Neuron (in vitro differentiated cells): ENCODE measurements at regions not wholly inside any gene's neighbourhood (a gene's known extent, or its start where the extent isn't known, plus 50 kb on each side); places are given as distances from the start of the nearest gene placed in this dataset.
A peak's percentile ranks its signal among the peaks of the same experiment; 100 is the strongest.

Experiments used
- H2AFZ ChIP-seq: one replicate; pipeline ENCODE4 v1.6.1; 2013; ENCODE audit warnings: low read depth, mild to moderate bottlenecking, inconsistent platforms, low read length, moderate library complexity
- H3K27me3 ChIP-seq: one replicate; pipeline ENCODE4 v1.6.1; 2013; ENCODE audit warnings: low read length; ENCODE audit not compliant: insufficient read depth
- H3K36me3 ChIP-seq: one replicate; pipeline ENCODE4 v1.6.1; 2013; ENCODE audit warnings: low read length; ENCODE audit not compliant: insufficient read depth
- H3K4me1 ChIP-seq: one replicate; pipeline ENCODE4 v1.6.1; 2013; ENCODE audit warnings: low read length; ENCODE audit not compliant: insufficient read depth
- H3K4me3 ChIP-seq: 2 replicates; pipeline ENCODE4 v1.5.1; 2013; ENCODE audit warnings: mild to moderate bottlenecking, low read length, moderate library complexity
- H3K9me3 ChIP-seq: one replicate; pipeline ENCODE4 v1.6.1; 2013; ENCODE audit warnings: low read length

DNA sequence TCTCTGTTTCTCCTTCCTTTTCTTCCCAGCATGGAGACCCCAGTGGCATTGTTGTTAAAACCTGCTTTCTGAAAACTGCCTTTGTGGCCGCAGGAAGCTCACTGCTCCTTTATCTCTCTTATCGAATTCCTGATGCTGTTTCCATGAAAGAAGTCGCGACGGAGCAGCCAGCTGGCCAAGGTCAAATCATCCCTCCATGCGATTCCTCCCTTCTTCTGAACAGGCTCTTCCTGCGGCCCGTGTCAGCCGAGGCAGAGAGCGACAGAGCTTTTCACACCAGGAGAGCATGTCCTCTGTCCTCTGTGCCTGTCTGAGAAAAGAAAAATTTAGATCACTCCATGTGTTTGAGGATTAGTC is 242.1 kb upstream of the PITRM1 start:
- no peak overlapping the region for H3K4me3 ChIP-seq
- peaks cover 8% of the 10 kb centered on the region for H3K4me1 ChIP-seq
- H3K36me3 ChIP-seq, result no peaks in the 10 kb centered on the region
- peak overlapping the region; percentile 11 for H2AFZ ChIP-seq
- no peaks in the 10 kb centered on the region for H3K27me3 ChIP-seq
- peaks cover 3% of the 10 kb centered on the region for H3K9me3 ChIP-seq

DNA sequence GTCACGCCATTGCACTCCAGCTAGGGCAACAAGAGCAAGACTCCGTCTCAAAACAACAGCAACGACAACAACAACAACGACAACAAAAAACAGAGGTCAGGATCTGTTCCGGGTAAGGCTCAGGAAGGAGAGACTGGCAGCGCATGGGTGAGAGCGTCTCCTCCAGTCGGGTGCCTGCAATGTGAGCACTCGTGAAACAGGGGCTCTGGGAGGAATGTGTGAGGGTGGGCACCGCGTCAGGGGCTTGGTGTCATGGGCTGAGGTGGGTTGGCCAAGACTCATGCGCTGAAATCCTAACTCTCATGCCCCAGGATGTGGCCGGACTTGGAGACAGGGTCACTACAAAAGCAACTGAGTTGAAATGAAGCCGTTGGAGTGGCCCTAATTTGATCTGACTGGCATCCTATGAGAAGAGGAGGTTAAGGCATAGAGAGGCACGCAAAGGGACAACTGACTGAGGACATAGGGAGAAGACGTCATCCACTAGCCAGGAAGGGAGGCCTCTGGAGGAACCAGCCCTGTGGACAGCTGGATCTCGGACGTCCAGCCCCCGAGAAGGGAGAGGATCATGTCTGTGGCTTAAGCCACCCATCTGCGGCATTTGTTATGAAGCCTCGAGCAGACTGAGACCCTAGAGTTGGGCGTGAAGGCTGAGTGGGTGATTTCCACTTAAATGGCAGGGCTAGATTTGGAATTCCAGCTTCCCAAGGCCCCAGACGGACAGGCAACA is 241.5 kb upstream of the PITRM1 start:
- Histone ChIP-seq H3K9me3 (peaks cover 3% of the 10 kb centered on the region), H3K36me3 (no peaks in the 10 kb centered on the region)

GRCh38 chr10:3412646-3413045 is 240.1 kb upstream of the PITRM1 start:
- H3K36me3 ChIP-seq, result no peaks in the 10 kb centered on the region
- H3K27me3 ChIP-seq, result no peaks in the 10 kb centered on the region
- peaks cover 8% of the 10 kb centered on the region for H3K4me1 ChIP-seq

More for the DNA sequence above, 241.5 kb upstream of the PITRM1 start:
- peaks cover 8% of the 10 kb centered on the region for H3K4me1 ChIP-seq
- no peaks in the 10 kb centered on the region for H3K27me3 ChIP-seq
- no peak overlapping the region for H3K4me3 ChIP-seq
- peak overlapping the region; percentile 11 for H2AFZ ChIP-seq

DNA sequence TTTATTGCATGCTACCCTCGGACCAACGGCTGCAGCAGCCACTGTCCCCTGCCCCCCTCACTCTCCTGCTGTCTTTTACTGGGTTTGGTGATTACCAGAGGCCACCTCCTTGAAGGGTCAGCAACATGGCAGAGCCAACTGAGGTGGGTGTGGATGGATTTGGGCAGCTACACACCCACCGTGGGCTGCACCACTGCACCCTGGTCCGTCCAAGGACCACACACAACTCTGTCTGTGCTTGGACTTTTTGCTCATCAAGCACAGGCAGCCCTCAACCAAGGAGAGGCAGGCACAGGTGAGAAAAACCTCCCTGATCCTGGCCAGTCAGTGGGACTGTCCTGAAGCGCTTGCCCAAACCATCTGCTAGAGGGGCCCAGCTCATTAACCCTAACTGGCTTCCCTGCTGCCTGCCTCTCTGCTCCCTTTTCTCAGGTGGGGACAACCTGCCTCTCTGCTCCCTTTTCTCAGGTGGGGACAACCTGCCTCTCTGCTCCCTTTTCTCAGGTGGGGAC is 239.5 kb upstream of the PITRM1 start:
- Histone ChIP-seq H3K27me3 (no peaks in the 10 kb centered on the region), H3K36me3 (no peaks in the 10 kb centered on the region), H2AFZ (no peak overlapping the region), H3K4me3 (no peak overlapping the region), H3K9me3 (peaks cover 5% of the 10 kb centered on the region), H3K4me1 (peaks cover 8% of the 10 kb centered on the region)

More at GRCh38 chr10:3412646-3413045, 240.1 kb upstream of the PITRM1 start:
- Histone ChIP-seq H2AFZ (no peak overlapping the region), H3K4me3 (no peak overlapping the region), H3K9me3 (peaks cover 3% of the 10 kb centered on the region)

GRCh38 chr10:3411044-3411443 is 238.5 kb upstream of the PITRM1 start:
- peaks cover 8% of the 10 kb centered on the region for H3K4me1 ChIP-seq
- H3K9me3 ChIP-seq, result peaks cover 10% of the 10 kb centered on the region
- H3K27me3 ChIP-seq, result no peaks in the 10 kb centered on the region
- H3K36me3 ChIP-seq, result no peaks in the 10 kb centered on the region
- H3K4me3 ChIP-seq, result no peak overlapping the region
- H2AFZ ChIP-seq, result no peak overlapping the region

- Histone ChIP-seq H3K4me3 (no peak overlapping the region), H3K9me3 (peaks cover 10% of the 10 kb centered on the region), H3K27me3 (no peaks in the 10 kb centered on the region), H3K4me1 (peaks cover 8% of the 10 kb centered on the region), H3K36me3 (no peaks in the 10 kb centered on the region), H2AFZ (no peak overlapping the region)
These were observed 237.3 kb upstream of the PITRM1 start for GRCh38 chr10:3409928-3410327.

GRCh38 chr10:3408603-3409365 is 236.2 kb upstream of the PITRM1 start:
- no peak overlapping the region for H3K4me3 ChIP-seq
- H3K27me3 ChIP-seq, result no peaks in the 10 kb centered on the region
- no peaks in the 10 kb centered on the region for H3K36me3 ChIP-seq
- H3K9me3 ChIP-seq, result peaks cover 10% of the 10 kb centered on the region
- no peaks in the 10 kb centered on the region for H3K4me1 ChIP-seq
- no peak overlapping the region for H2AFZ ChIP-seq

DNA sequence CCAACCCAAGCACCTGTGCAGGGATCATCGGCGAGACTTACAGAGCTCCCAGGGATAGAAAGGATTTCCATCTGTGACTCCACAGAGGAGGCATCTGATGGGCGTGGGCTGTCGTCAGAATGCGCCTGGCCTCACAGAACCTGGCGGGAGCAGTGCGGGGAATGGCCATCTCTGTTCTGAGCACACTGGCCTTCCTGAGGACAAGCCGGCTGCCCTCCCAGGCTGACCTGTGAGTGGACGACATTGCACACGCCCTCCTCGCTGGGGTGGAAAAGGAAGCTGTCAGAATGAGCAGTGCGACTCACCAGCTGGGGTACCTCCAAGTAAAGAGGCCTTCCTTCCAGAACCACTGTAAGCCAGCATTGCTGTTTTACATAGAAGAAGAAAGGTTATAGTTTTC is 234.6 kb upstream of the PITRM1 start:
- no peaks in the 10 kb centered on the region for H3K36me3 ChIP-seq
- no peaks in the 10 kb centered on the region for H3K27me3 ChIP-seq
- no peaks in the 10 kb centered on the region for H3K4me1 ChIP-seq
- no peak overlapping the region for H3K4me3 ChIP-seq
- H2AFZ ChIP-seq, result no peak overlapping the region
- peaks cover 10% of the 10 kb centered on the region for H3K9me3 ChIP-seq

- H2AFZ ChIP-seq, result no peak overlapping the region
- no peak overlapping the region for H3K4me3 ChIP-seq
- H3K27me3 ChIP-seq, result no peaks in the 10 kb centered on the region
- H3K4me1 ChIP-seq, result no peaks in the 10 kb centered on the region
- peaks cover 9% of the 10 kb centered on the region for H3K9me3 ChIP-seq
- H3K36me3 ChIP-seq, result no peaks in the 10 kb centered on the region
These were observed 234.0 kb upstream of the PITRM1 start for GRCh38 chr10:3406556-3406955.

- H3K4me1 ChIP-seq, result peaks cover 12% of the 10 kb centered on the region
- H3K27me3 ChIP-seq, result no peaks in the 10 kb centered on the region
- peaks cover 8% of the 10 kb centered on the region for H3K9me3 ChIP-seq
- H2AFZ ChIP-seq, result no peak overlapping the region
- H3K4me3 ChIP-seq, result no peak overlapping the region
- H3K36me3 ChIP-seq, result no peaks in the 10 kb centered on the region
These were observed 231.8 kb upstream of the PITRM1 start for GRCh38 chr10:3404381-3404780.

DNA sequence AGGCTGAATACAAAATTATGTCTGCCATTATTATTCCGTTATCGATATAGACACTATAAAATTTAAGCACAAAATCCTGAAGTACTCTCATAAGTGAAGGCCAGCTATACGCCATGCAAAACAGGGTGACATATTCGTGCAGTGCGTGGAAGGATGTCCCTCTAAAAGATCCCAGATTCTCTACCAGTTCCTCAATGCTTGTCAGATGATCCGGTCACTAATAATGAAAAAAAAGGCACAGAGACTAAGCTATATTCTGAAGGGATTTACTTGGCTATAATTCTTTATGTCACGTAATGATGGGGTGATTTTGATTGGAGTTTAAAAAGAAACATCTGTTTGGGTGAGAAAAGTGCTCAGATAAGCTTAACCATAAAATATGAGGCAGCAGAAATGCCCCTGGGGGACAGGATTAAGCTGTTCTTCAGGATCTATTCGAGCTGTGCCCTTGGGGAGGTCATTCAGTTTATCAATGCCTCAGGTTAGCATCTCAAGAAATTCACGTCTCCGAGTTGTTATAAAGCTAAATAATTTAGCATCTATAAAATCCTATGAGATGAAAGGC is 229.7 kb upstream of the PITRM1 start:
- Histone ChIP-seq H3K4me1 (peaks cover 13% of the 10 kb centered on the region), H2AFZ (no peak overlapping the region), H3K36me3 (no peaks in the 10 kb centered on the region), H3K4me3 (no peak overlapping the region), H3K9me3 (peaks cover 10% of the 10 kb centered on the region), H3K27me3 (no peaks in the 10 kb centered on the region)

DNA sequence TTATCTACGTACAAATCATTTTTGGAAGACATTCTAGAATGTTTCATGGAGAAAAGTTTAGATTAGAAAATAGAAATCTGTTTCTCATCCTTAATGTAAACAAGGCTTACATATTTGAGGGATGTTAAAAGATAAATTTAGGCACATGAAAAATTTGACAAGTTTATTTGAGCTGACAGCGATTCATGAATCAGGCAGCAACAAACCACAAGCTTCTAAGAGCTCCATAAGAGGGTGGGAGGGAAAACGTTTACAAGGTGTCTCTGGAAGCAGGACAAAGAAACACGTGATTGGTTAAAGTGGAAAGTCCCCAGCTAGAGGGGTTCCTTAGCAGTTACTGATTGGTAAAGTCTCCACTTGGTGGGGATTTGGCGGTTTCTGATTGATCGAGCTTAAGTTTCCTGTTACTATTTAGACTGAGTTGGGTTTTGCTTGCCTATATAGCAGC is 228.9 kb upstream of the PITRM1 start:
- H3K27me3 ChIP-seq, result no peaks in the 10 kb centered on the region
- H3K36me3 ChIP-seq, result no peaks in the 10 kb centered on the region
- no peak overlapping the region for H2AFZ ChIP-seq
- H3K9me3 ChIP-seq, result peaks cover 3% of the 10 kb centered on the region
- H3K4me3 ChIP-seq, result no peak overlapping the region
- peaks cover 13% of the 10 kb centered on the region for H3K4me1 ChIP-seq

- peaks cover 13% of the 10 kb centered on the region for H3K4me1 ChIP-seq
- H3K36me3 ChIP-seq, result no peaks in the 10 kb centered on the region
- no peak overlapping the region for H3K4me3 ChIP-seq
- no peak overlapping the region for H2AFZ ChIP-seq
- H3K27me3 ChIP-seq, result no peaks in the 10 kb centered on the region
- peaks cover 3% of the 10 kb centered on the region for H3K9me3 ChIP-seq
These were observed 227.8 kb upstream of the PITRM1 start for GRCh38 chr10:3400348-3400747.
